ENCODE measurements at regions not wholly inside any gene's neighbourhood (a gene's known extent, or its start where the extent isn't known, plus 50 kb on each side); places are given as distances from the start of the nearest gene placed in this dataset.

- DNase-seq = no peak
Measured at GRCh38 chr13:32914686-32915085, 101.5 kb upstream of the KL start.

- DNase-seq = no peak
Measured at GRCh38 chr13:32917504-32917903, 98.7 kb upstream of the KL start.

- no peak for DNase-seq
Measured at GRCh38 chr13:32923725-32924124, 92.5 kb upstream of the KL start.

GRCh38 chr13:32924886-32925285 is 91.3 kb upstream of the KL start:
- DNase-seq = no peak

- DNase-seq = no peak
Measured at GRCh38 chr13:32925506-32925905, 90.7 kb upstream of the KL start.

GRCh38 chr13:32932376-32932775 is 83.8 kb upstream of the KL start:
- DNase-seq = no peak

GRCh38 chr13:32936716-32937115 is 79.5 kb upstream of the KL start:
- DNase-seq = no peak

GRCh38 chr13:32938314-32938713 is 77.9 kb upstream of the KL start:
- no peak for DNase-seq

GRCh38 chr13:32938907-32939306 is 77.3 kb upstream of the KL start:
- DNase-seq = no peak

GRCh38 chr13:32940601-32941000 is 75.6 kb upstream of the KL start:
- DNase-seq = no peak

- no peak for DNase-seq
Measured at GRCh38 chr13:32941368-32941767, 74.9 kb upstream of the KL start.

- DNase-seq = no peak
Measured at GRCh38 chr13:32946558-32946957, 69.7 kb upstream of the KL start.

- no peak for DNase-seq
Measured at GRCh38 chr13:32947411-32948276, 68.6 kb upstream of the KL start.

- no peak for DNase-seq
Measured at GRCh38 chr13:32949820-32950219, 66.4 kb upstream of the KL start.

GRCh38 chr13:32951580-32951979 is 64.6 kb upstream of the KL start:
- no peak for DNase-seq

- DNase-seq = no peak
Measured at GRCh38 chr13:32955881-32956594, 60.2 kb upstream of the KL start.

- DNase-seq = no peak
Measured at GRCh38 chr13:32956595-32956933, 59.7 kb upstream of the KL start.

- no peak for DNase-seq
Measured at GRCh38 chr13:32960626-32961025, 55.6 kb upstream of the KL start.

GRCh38 chr13:32961724-32962123 is 54.5 kb upstream of the KL start:
- DNase-seq = no peak

GRCh38 chr13:32962342-32962741 is 53.9 kb upstream of the KL start:
- DNase-seq = no peak

- no peak for DNase-seq
Measured at GRCh38 chr13:32964987-32965386, 51.2 kb upstream of the KL start.
